ENCODE measurements at regions not wholly inside any gene's neighbourhood (a gene's known extent, or its start where the extent isn't known, plus 50 kb on each side); places are given as distances from the start of the nearest gene placed in this dataset.

- no peak for TF ChIP-seq CTCF (IDR thresholded peaks at IDR 0.05; ENCODE audit: low read depth, low read length)
- TF ChIP-seq EZH2phosphoT487 (IDR thresholded peaks at IDR 0.05; ENCODE audit: low read depth) = no peak
These were observed 262.0 kb upstream of the CXADR start for GRCh38 chr21:17250778-17251241.
